Gastrocnemius medialis (tissue), 4 donors: ENCODE measurements at regions not wholly inside any gene's neighbourhood (a gene's known extent, or its start where the extent isn't known, plus 50 kb on each side); places are given as distances from the start of the nearest gene placed in this dataset.

Source experiments
- ATAC-seq, 2 donors: fragments of 150-250 bp; one replicate each; pipeline ENCODE4 v1.9.1; 2016
- DNase-seq, 2 donors: peaks; one replicate each; pipeline ENCODE4 v3.0.0-alpha.2; 2019
- H3K27ac ChIP-seq, 4 donors: fragments of 200-600 bp; sonication (generic); 1 replicate in 1 of 4; 2 replicates in 3 of 4; pipeline ENCODE4 v1.5.1; 2016 to 2018; ENCODE audit warnings: mild to moderate bottlenecking in 2 of 4, moderate library complexity in 1 of 4
- H3K27me3 ChIP-seq, 3 donors: fragments of 200-600 bp; sonication (generic) in 2 of 3; 1 replicate in 1 of 3; 2 replicates in 2 of 3; pipeline versions ENCODE4 v1.5.1 to v1.6.0; 2016 to 2019; ENCODE audit warnings: mild to moderate bottlenecking in 1 of 3, moderate library complexity in 1 of 3
- H3K36me3 ChIP-seq, 2 donors: fragments of 200-600 bp; sonication (generic) in 1 of 2; one replicate each; pipeline ENCODE4 v1.5.1; 2017 to 2018
- H3K4me1 ChIP-seq, 2 donors: fragments of 200-600 bp; sonication (generic) in 1 of 2; one replicate each; pipeline ENCODE4 v1.5.1; 2016 to 2017; ENCODE audit warnings: mild to moderate bottlenecking in 2 of 2
- H3K4me3 ChIP-seq, 4 donors: fragments of 200-600 bp; sonication (generic) in 3 of 4; 1 replicate in 1 of 4; 2 replicates in 3 of 4; pipeline ENCODE4 v1.5.1; 2016 to 2019; ENCODE audit warnings: mild to moderate bottlenecking in 2 of 4
- H3K9me3 ChIP-seq, 3 donors: fragments of 200-600 bp; sonication (generic) in 2 of 3; 1 replicate in 1 of 3; 2 replicates in 2 of 3; pipeline ENCODE4 v1.5.1; 2016 to 2019
- POLR2A ChIP-seq, 2 donors: fragments of 450-650 bp; IDR thresholded peaks; one replicate each; pipeline ENCODE4 v1.6.1; 2017; ENCODE audit warnings: antibody characterized with exemption in 2 of 2, mild to moderate bottlenecking in 2 of 2, moderate library complexity in 2 of 2
- in situ Hi-C, 4 donors: fragments of 200-750 bp; cut with MboI; loops; one replicate each; pipeline versions ENCODE4 v1.15.0 to v1.8.0; 2017; ENCODE audit warnings: low sequenced_read_pairs in 4 of 4
- intact Hi-C: fragments of 100-400 bp; cut with DNase I; formaldehyde crosslinking; loops from one replicate; pipeline ENCODE4 v1.15.1; 2023; ENCODE audit warnings: low total_unique reads
- TF ChIP-seq, protein P1 (sequence below), 5 experiments: fragments of 450-650 bp in 3 of 5; fragments of 200-600 bp in 2 of 5; sonication (generic) in 2 of 5; IDR thresholded peaks in 4 of 5; conservative IDR thresholded peaks in 1 of 5; 1 replicate in 4 of 5; 2 replicates in 1 of 5; pipeline ENCODE4 v1.5.1; 2016 to 2019; ENCODE audit warnings: antibody characterized with exemption in 5 of 5, mild to moderate bottlenecking in 3 of 5, moderate library complexity in 3 of 5

- no peaks in the 10 kb centered on the region for H3K9me3 ChIP-seq
- H3K27me3 ChIP-seq: no peaks in the 10 kb centered on the region
- no peak for ATAC-seq
- H3K27ac ChIP-seq: no peak overlapping the region
- no peak for DNase-seq
- no peaks in the 10 kb centered on the region for H3K36me3 ChIP-seq
- peaks cover 7 to 16% of the 10 kb centered on the region in 2 donors for H3K4me1 ChIP-seq
- intact Hi-C loops (loop anchor here (10.0 kb wide), 1 partner anchor 733 kb away; no protein-coding TSS in a partner anchor), in situ Hi-C loops (loop anchor here (10.0 to 25.0 kb wide), 7 partner anchors 117 to 363 kb away; no protein-coding TSS in a partner anchor)
- no peak overlapping the region for H3K4me3 ChIP-seq
- TF ChIP-seq POLR2A (IDR thresholded peaks at IDR 0.05): no peak
These were observed 351.4 kb downstream of the PTTG2 start for GRCh38 chr4:38311495-38312126.

GRCh38 chr4:38313175-38313574 lies 350.8 kb upstream of the KLF3 start:
- intact Hi-C loops: loop anchor here (10.0 kb wide), 1 partner anchor 732 kb away; no protein-coding TSS in a partner anchor

DNA sequence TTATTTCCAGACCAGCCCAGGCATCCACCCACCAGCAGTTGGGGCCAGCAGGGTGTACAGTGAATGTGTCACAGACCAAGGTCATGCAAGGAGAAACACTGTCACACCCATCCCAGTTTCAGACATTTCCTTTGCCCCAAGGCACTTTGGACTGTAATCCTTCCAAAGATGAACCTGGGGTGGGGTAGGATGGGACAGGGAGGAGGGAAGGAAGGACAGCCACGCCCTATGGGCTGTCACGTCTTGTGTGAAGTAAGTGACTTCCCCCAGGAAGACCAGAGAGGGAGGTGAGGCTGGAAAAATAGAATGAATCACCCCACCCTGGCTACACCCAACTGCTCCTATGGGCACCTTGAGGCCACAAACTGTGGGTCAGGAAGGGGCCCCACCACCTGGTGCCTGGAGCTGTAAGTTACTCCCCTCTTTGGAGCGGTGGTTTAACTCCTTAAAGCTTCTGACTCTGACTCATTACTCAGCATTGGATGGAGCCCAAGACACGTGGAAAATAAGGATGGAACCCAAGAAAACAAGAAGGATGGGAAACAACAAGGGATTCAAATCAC lies 349.9 kb upstream of the KLF3 start:
- Histone ChIP-seq H3K9me3 (no peaks in the 10 kb centered on the region), H3K4me3 (no peak overlapping the region), H3K27ac (no peak overlapping the region), H3K27me3 (no peaks in the 10 kb centered on the region), H3K36me3 (no peaks in the 10 kb centered on the region), H3K4me1 (peaks cover 14 to 17% of the 10 kb centered on the region in 2 donors)
- no peak for ATAC-seq
- no peak for DNase-seq
- TF ChIP-seq, protein P1, sequence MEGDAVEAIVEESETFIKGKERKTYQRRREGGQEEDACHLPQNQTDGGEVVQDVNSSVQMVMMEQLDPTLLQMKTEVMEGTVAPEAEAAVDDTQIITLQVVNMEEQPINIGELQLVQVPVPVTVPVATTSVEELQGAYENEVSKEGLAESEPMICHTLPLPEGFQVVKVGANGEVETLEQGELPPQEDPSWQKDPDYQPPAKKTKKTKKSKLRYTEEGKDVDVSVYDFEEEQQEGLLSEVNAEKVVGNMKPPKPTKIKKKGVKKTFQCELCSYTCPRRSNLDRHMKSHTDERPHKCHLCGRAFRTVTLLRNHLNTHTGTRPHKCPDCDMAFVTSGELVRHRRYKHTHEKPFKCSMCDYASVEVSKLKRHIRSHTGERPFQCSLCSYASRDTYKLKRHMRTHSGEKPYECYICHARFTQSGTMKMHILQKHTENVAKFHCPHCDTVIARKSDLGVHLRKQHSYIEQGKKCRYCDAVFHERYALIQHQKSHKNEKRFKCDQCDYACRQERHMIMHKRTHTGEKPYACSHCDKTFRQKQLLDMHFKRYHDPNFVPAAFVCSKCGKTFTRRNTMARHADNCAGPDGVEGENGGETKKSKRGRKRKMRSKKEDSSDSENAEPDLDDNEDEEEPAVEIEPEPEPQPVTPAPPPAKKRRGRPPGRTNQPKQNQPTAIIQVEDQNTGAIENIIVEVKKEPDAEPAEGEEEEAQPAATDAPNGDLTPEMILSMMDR (IDR thresholded peaks at IDR 0.05 in 4 of 5, conservative IDR thresholded peaks at IDR 0.05 in 1 of 5): no peak
- TF ChIP-seq POLR2A (IDR thresholded peaks at IDR 0.05): no peak
- intact Hi-C loops: loop anchor here (10.0 kb wide), 1 partner anchor 731 kb away; no protein-coding TSS in a partner anchor
- in situ Hi-C loops: loop anchor here (10.0 to 25.0 kb wide), 7 partner anchors 119 to 361 kb away; no protein-coding TSS in a partner anchor

More at GRCh38 chr4:38313175-38313574, 350.8 kb upstream of the KLF3 start:
- ATAC-seq (no peak), DNase-seq (no peak)
- Histone ChIP-seq H3K27ac (no peak overlapping the region), H3K36me3 (no peaks in the 10 kb centered on the region), H3K27me3 (no peaks in the 10 kb centered on the region), H3K9me3 (no peaks in the 10 kb centered on the region), H3K4me1 (peaks cover 9 to 16% of the 10 kb centered on the region in 2 donors), H3K4me3 (no peak overlapping the region)
- in situ Hi-C loops: loop anchor here (10.0 to 25.0 kb wide), 7 partner anchors 118 to 362 kb away; no protein-coding TSS in a partner anchor
- TF ChIP-seq POLR2A (IDR thresholded peaks at IDR 0.05): no peak
- TF ChIP-seq, protein P1 (IDR thresholded peaks at IDR 0.05 in 4 of 5, conservative IDR thresholded peaks at IDR 0.05 in 1 of 5): no peak

DNA sequence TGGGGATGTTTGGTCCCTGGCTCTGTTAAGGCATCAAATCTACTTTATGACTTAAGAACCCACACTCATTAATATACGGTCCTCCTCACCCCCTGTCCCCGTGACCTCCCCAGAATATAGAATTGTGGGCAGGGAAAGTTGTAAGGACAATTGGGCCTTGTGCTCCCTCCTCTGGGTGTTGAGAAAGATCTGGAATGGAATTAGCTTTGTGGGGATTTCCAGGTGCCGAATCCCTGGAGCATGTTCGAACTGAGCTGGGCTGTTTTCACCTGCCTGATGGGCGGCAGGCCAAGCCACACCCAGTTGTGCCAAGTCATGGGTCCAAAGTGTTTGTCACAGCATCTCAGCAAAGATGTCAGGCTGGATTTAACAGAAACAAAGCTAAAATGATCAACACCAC lies 349.3 kb upstream of the KLF3 start:
- in situ Hi-C loops (loop anchor here (5.0 to 25.0 kb wide), 9 partner anchors 120 to 360 kb away; no protein-coding TSS in a partner anchor), intact Hi-C loops (loop anchor here (5.0 to 10.0 kb wide), 2 partner anchors 242 to 730 kb away; no protein-coding TSS in a partner anchor)
- TF ChIP-seq, protein P1 (IDR thresholded peaks at IDR 0.05 in 4 of 5, conservative IDR thresholded peaks at IDR 0.05 in 1 of 5): no peak
- TF ChIP-seq POLR2A (IDR thresholded peaks at IDR 0.05): no peak
- DNase-seq: no peak
- H3K36me3 ChIP-seq: no peaks in the 10 kb centered on the region
- no peak overlapping the region for H3K4me3 ChIP-seq
- H3K4me1 ChIP-seq: peaks cover 20 to 23% of the 10 kb centered on the region in 2 donors
- no peaks in the 10 kb centered on the region for H3K27me3 ChIP-seq
- no peak for ATAC-seq
- H3K9me3 ChIP-seq: no peaks in the 10 kb centered on the region
- H3K27ac ChIP-seq: no peak overlapping the region

DNA sequence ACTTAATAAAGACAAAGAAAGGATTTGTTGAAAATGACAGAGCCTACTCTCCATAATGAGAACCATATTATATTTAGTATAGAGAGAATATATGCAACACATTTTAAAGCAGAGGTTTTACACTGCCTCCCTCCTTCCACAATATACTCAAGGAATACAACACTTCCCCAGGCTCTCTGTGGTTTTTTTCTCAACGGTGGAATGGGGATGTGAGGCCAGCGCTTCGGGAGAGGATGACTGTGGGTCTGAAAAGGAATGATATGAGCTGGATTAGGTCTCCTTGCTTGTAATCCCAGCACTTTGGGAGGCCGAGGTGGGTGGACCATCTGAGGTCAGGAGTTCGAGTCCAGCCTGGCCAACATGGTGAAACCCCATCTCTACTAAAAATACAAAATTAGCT lies 348.7 kb upstream of the KLF3 start:
- Histone ChIP-seq H3K9me3 (no peaks in the 10 kb centered on the region), H3K4me1 (peaks cover 23 to 28% of the 10 kb centered on the region in 2 donors), H3K4me3 (no peak overlapping the region), H3K36me3 (no peaks in the 10 kb centered on the region), H3K27ac (no peak overlapping the region), H3K27me3 (no peaks in the 10 kb centered on the region)
- ATAC-seq: no peak
- no peak for DNase-seq
- in situ Hi-C loops: loop anchor here (5.0 to 25.0 kb wide), 9 partner anchors 120 to 360 kb away; no protein-coding TSS in a partner anchor
- TF ChIP-seq, protein P1 (IDR thresholded peaks at IDR 0.05 in 4 of 5, conservative IDR thresholded peaks at IDR 0.05 in 1 of 5): no peak
- TF ChIP-seq POLR2A (IDR thresholded peaks at IDR 0.05): no peak
- intact Hi-C loops: loop anchor here (5.0 to 10.0 kb wide), 2 partner anchors 243 to 730 kb away; no protein-coding TSS in a partner anchor
